Neural crest cell (in vitro differentiated cells): ENCODE measurements at regions not wholly inside any gene's neighbourhood (a gene's known extent, or its start where the extent isn't known, plus 50 kb on each side); places are given as distances from the start of the nearest gene placed in this dataset.

ENCODE experiments used
- DNase-seq: peaks from one replicate; pipeline ENCODE4 v3.0.0; 2021; ENCODE audit warnings: low read depth, mixed read lengths, low spot score
- H3K27ac Mint-ChIP-seq: one replicate; pipeline ENCODE4 v1.8.0; 2021; ENCODE audit warnings: mild to moderate bottlenecking, mixed read lengths; ENCODE audit not compliant: unreplicated experiment
- H3K27me3 Mint-ChIP-seq: 2 replicates; pipeline ENCODE4 v1.8.0; 2021; ENCODE audit warnings: low read depth, mild to moderate bottlenecking, mixed read lengths
- H3K36me3 Mint-ChIP-seq: 2 replicates; pipeline ENCODE4 v1.8.0; 2021; ENCODE audit warnings: low read depth, mild to moderate bottlenecking, mixed read lengths
- H3K4me1 Mint-ChIP-seq: 2 replicates; pipeline ENCODE4 v1.8.0; 2021; ENCODE audit warnings: mixed read lengths
- H3K4me3 Mint-ChIP-seq: one replicate; pipeline ENCODE4 v1.8.0; 2021; ENCODE audit warnings: mild to moderate bottlenecking, mixed read lengths
- H3K9me3 Mint-ChIP-seq: 2 replicates; pipeline ENCODE4 v1.8.0; 2021; ENCODE audit warnings: mixed read lengths
- TF ChIP-seq, protein P1 (sequence below): fragments of 200-600 bp; sonication (generic); conservative IDR thresholded peaks from 2 replicates; pipeline ENCODE4 v1.5.0; 2021; ENCODE audit warnings: antibody characterized with exemption, mild to moderate bottlenecking

DNA sequence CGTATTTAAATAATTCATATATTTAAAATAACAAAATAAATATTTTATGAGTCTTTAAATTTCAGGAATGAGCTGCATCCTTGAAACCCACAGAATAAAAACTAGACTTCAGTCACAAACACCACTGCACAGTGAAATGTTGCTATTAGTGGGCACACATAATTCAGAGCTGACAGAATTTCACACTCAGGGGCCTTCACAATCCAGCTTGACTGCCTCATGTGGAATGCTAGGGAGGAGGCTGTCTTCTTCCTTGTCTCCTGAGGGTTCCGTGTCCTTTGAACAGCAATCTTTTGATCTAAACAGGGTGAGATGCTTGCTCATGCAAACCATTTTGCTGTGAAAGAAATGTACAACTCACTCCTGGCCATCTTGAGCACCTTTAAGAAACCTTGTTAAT lies 346.7 kb downstream of the CCSER2 start:
- H3K27me3 Mint-ChIP-seq, result no peaks in the 10 kb centered on the region
- TF ChIP-seq, protein P1, sequence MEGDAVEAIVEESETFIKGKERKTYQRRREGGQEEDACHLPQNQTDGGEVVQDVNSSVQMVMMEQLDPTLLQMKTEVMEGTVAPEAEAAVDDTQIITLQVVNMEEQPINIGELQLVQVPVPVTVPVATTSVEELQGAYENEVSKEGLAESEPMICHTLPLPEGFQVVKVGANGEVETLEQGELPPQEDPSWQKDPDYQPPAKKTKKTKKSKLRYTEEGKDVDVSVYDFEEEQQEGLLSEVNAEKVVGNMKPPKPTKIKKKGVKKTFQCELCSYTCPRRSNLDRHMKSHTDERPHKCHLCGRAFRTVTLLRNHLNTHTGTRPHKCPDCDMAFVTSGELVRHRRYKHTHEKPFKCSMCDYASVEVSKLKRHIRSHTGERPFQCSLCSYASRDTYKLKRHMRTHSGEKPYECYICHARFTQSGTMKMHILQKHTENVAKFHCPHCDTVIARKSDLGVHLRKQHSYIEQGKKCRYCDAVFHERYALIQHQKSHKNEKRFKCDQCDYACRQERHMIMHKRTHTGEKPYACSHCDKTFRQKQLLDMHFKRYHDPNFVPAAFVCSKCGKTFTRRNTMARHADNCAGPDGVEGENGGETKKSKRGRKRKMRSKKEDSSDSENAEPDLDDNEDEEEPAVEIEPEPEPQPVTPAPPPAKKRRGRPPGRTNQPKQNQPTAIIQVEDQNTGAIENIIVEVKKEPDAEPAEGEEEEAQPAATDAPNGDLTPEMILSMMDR, result no peak
- no peak for DNase-seq

DNA sequence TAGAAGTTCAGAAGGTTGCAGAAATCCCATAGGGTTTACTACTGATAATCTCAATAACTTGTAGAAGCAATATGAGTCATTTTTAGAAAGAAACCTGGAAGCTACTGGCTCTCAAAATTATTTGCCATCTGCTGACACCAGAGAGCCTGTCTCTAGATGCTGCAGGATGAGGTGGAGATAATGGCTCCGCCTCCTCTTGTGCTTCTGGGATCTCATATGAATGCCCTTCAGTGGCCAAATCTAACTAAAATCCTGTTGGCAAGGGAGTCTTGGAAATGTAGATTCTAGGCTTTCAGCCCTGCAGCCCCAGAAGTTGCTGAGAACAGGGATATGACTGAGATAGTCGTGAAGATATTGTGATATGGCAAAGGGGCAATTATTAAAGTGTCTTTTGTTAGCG lies 348.1 kb downstream of the CCSER2 start:
- Mint-ChIP-seq H3K27ac (no peak overlapping the region), H3K4me1 (no peaks in the 10 kb centered on the region), H3K36me3 (no peaks in the 10 kb centered on the region), H3K9me3 (no peaks in the 10 kb centered on the region), H3K27me3 (no peaks in the 10 kb centered on the region), H3K4me3 (no peak overlapping the region)
- TF ChIP-seq, protein P1, result no peak
- no peak for DNase-seq

More for the DNA sequence above, 346.7 kb downstream of the CCSER2 start:
- H3K9me3 Mint-ChIP-seq, result no peaks in the 10 kb centered on the region
- H3K4me3 Mint-ChIP-seq, result no peak overlapping the region
- H3K36me3 Mint-ChIP-seq, result no peaks in the 10 kb centered on the region
- no peak overlapping the region for H3K27ac Mint-ChIP-seq
- H3K4me1 Mint-ChIP-seq, result peaks cover 5% of the 10 kb centered on the region

DNA sequence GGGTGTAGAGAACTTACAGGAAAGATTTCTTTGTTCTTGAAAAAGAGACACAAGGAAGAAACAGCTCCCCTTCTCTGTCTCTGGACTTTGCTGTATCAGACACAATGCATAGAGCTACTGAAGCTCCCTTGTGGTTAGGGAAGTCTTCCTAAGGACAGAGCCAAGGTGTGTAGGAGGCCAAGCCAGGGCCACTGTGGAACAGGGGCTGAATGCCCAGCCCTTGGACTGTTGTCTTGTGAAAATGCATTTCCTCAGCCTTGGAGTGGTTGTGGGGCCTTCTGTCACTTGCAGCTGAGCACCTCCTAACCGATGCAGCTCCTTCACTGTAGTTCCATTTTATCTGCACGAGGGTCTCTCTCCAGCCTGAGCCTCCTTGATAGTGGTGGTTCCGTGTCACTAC lies 353.4 kb downstream of the CCSER2 start:
- TF ChIP-seq, protein P1, result no peak
- no peak overlapping the region for H3K27ac Mint-ChIP-seq
- DNase-seq, result no peak
- H3K4me1 Mint-ChIP-seq, result no peaks in the 10 kb centered on the region
- H3K9me3 Mint-ChIP-seq, result peaks cover 5% of the 10 kb centered on the region
- H3K36me3 Mint-ChIP-seq, result no peaks in the 10 kb centered on the region
- H3K27me3 Mint-ChIP-seq, result no peaks in the 10 kb centered on the region
- H3K4me3 Mint-ChIP-seq, result no peak overlapping the region

DNA sequence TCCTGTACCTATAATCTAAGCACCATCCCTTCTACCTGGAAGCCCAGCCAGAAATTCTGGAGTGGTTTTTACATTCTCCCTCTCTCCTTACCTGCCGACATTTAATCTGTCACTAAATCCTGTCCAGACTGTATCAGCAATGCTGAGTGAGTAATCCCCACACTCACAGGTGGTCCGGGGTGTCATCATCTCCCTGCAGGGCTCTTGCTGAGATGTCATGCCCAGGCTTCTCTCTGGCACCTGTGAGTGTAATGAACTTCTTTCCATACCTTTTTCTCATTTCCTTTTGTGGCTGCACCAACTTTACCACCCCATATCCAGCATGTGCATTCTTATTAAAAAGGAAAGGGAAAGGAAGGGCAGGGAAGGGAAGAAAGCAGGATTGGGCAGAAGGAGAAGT lies 355.2 kb downstream of the CCSER2 start:
- no peak overlapping the region for H3K27ac Mint-ChIP-seq
- TF ChIP-seq, protein P1, result no peak
- no peak overlapping the region for H3K4me3 Mint-ChIP-seq
- no peak for DNase-seq
- H3K27me3 Mint-ChIP-seq, result no peaks in the 10 kb centered on the region
- H3K36me3 Mint-ChIP-seq, result no peaks in the 10 kb centered on the region
- peaks cover 5% of the 10 kb centered on the region for H3K9me3 Mint-ChIP-seq
- no peaks in the 10 kb centered on the region for H3K4me1 Mint-ChIP-seq

DNA sequence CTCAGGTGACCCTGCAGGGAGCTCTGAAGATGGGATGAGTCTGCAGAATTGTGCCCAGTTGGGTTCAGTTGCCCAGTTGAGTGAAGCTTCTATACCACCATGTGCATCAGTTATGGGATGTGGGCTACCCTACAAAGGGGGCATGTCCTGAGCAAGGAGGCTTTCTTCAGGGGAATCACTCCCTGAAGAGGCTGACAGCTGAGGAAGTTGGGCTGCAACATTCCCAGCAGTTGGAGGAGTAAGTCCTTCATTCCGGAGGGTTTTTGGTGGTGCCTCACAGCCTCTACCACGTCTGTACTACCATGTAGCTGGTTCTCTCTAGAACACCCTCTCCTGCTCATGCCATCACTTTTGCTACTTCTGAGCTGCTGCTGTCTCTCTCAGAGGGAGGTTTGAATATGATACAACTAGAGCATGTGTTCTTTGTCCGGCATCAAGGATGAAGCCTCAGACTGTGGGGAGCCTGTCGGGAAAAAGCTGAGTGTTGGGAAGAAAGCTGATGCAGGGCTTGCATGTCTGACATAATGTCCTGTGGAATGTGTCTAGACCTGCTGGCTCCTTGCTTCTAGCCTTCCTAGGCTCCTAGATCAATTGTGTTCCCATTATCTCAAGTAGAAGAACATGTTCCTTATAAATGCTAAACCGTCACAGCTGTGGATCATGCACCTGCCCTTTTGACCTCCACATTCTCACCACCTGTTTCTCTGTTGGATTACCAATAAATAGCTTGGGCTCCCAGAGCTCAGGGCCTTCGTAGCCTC lies 355.8 kb downstream of the CCSER2 start:
- H3K27me3 Mint-ChIP-seq, result no peaks in the 10 kb centered on the region
- H3K9me3 Mint-ChIP-seq, result peaks cover 5% of the 10 kb centered on the region
- H3K27ac Mint-ChIP-seq, result no peak overlapping the region
- TF ChIP-seq, protein P1, result no peak
- DNase-seq, result no peak
- no peaks in the 10 kb centered on the region for H3K36me3 Mint-ChIP-seq
- H3K4me1 Mint-ChIP-seq, result no peaks in the 10 kb centered on the region
- no peak overlapping the region for H3K4me3 Mint-ChIP-seq
